Left lobe of liver (tissue), 2 donors: ENCODE measurements at regions not wholly inside any gene's neighbourhood (a gene's known extent, or its start where the extent isn't known, plus 50 kb on each side); places are given as distances from the start of the nearest gene placed in this dataset.
"Not testable (repeated sequence)": the region's sequence is repeated elsewhere in the genome, so short reads cannot be mapped to it uniquely, and the experiment has no call there.

Experiments
- ATAC-seq: fragments of 200-7000 bp; cut with Tn5 transposase; one replicate; pipeline ENCODE4 v1.9.1; 2020; ENCODE audit warnings: mild to moderate bottlenecking, moderate library complexity
- DNase-seq: peaks from one replicate; pipeline ENCODE4 v3.0.0-alpha.2; 2020; ENCODE audit warnings: low spot score
- donor health status: DM: no; HTN: no; CAD: no; lungs with moderate emphysema.
- donor health status: DM: no; HTN: yes; CAD: no.

- ATAC-seq, result no peak
- no peak for DNase-seq
Observed at GRCh38 chr13:24931450-24932251, 164.3 kb upstream of the PABPC3 start.

GRCh38 chr13:24933106-24934023 is 162.6 kb upstream of the PABPC3 start:
- not testable (repeated sequence) for DNase-seq, ATAC-seq

GRCh38 chr13:24934024-24934385 is 161.9 kb upstream of the PABPC3 start:
- not testable (repeated sequence) for DNase-seq, ATAC-seq

- no peak for DNase-seq
- no peak for ATAC-seq
Observed at GRCh38 chr13:24938966-24939365, 157.0 kb upstream of the PABPC3 start.

- not testable (repeated sequence) for DNase-seq, ATAC-seq
Observed at GRCh38 chr13:24941023-24941713, 154.8 kb upstream of the PABPC3 start.

DNA sequence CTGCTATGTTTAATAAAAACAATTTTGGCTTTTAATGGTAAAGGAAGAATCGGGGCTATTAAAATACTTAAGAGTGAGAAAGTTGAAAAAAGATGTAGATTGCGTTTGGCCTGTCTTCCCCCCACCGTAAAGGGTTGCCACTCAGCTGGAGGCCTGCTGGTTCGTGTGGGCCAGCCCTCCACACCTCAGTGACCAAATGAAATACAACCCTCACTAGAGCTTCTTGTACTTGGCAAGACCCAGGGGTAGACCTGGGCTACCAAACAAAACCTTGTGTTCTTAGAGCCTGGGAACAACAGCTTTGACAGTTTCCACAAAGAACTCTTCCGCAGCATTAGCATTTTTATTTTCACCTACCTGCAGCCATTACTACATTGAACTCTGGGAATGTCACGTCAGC is 152.8 kb upstream of the PABPC3 start:
- DNase-seq, result no peak
- ATAC-seq, result no peak

DNA sequence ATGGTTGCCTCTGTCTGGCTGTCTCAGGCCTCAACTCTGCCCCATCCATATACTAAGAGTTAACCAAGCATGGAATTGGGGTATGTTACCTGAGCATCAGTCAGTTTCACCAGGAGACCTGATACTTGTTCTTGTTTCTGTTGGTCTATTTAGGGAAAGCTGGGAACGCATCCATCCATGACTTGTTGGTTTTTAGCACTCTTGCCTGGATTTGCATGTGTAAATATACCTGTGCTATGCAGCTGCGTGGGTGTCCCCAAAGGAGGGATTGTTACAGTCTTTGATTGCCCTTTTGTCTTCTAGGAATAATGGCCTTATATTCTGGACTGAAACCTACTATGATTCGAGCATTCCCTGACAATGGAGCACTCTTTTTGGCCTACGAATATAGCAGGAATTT is 151.9 kb upstream of the PABPC3 start:
- ATAC-seq, DNase-seq: not testable (repeated sequence)

- not testable (repeated sequence) for ATAC-seq
Observed at GRCh38 chr13:24948977-24949376, 147.0 kb upstream of the PABPC3 start.

GRCh38 chr13:24950611-24951010 is 145.3 kb upstream of the PABPC3 start:
- DNase-seq, ATAC-seq: not testable (repeated sequence)

More at GRCh38 chr13:24948977-24949376, 147.0 kb upstream of the PABPC3 start:
- not testable (repeated sequence) for DNase-seq

DNA sequence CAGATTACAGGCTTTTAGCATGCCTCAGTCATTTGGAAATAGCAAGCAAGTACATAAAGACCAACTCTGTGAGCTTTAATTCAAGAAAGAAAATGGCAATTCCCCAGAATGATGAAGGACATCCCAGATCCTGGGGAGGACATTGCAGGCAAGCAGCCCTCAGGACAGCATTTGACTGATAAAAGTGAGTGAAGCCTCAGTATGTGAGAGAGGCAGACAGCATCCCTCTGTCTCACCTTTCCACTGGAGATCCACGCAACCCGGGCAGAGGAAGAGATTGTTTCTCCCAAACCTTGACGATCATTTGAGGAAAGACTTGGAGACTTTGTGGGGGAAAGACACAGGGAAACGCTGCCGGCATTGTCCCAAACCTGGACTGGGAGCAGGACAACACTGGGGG is 128.0 kb upstream of the PABPC3 start:
- DNase-seq, ATAC-seq: not testable (repeated sequence)

DNA sequence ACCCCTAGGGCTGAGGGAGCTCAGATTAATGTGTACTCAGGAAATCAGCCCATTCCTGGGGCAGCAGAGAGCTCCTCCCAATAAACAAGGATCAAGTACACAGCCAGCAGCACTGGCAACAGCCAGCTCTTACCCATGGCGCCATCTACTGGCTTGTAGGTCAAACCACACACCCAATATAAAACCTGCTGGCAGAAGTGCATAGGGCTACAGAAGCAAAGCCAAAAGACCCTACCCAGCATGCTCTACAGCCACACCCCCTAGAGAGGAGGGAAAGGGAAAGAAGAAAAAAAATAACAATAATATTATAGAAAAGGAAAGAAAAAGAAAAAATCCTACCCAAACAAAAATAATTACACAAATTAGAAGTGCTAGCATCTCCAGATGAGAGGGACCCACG is 127.5 kb upstream of the PABPC3 start:
- not testable (repeated sequence) for ATAC-seq, DNase-seq

DNA sequence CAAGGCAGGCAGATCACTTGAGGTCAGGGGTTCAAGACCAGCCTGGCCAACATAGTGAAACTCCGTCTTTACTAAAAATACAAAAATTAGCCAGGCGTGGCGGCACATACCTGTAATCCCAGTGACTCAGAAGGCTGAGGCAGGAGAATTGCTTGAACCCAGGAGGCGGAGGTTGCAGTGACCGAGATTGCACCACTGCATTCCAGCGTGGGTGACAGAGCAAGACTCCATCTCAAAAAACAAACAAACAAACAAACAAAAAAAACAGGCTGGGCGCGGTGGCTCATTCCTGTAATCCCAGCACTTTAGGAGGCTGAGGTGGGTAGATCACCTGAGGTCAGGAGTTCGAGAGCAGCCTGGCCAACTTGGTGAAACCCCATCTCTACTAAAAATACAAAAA is 122.8 kb upstream of the PABPC3 start:
- not testable (repeated sequence) for DNase-seq, ATAC-seq

DNA sequence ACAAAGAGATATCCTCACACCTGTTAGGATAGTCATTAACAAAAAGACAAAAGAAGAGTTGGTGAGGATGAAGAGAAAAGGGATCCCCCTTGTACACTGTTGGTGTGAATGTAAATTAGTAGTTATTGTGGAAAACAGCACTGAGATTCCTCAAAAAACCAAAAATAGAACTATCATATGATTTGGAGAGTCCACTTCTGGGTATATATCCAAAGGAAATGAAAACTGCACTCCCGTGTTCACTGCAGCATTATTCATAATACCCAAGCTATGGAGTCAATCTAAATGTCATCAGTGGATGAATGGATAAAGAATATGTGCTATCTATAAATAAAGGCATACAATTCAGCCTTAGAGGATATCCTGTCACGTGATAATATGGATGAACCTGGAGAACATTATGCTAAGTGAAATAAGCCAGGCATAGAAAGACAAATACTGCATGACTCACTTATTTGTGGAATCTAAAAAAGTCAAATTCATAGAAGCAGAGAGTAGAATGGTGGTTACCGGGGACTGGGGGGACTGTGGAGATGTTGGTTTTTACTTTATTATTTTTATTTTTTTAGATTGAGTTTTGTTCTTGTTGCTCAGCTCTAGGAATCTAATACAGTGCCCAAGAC is 114.6 kb upstream of the PABPC3 start:
- not testable (repeated sequence) for DNase-seq, ATAC-seq

GRCh38 chr13:24982333-24982999 is 113.5 kb upstream of the PABPC3 start:
- DNase-seq (no peak), ATAC-seq (no peak)

DNA sequence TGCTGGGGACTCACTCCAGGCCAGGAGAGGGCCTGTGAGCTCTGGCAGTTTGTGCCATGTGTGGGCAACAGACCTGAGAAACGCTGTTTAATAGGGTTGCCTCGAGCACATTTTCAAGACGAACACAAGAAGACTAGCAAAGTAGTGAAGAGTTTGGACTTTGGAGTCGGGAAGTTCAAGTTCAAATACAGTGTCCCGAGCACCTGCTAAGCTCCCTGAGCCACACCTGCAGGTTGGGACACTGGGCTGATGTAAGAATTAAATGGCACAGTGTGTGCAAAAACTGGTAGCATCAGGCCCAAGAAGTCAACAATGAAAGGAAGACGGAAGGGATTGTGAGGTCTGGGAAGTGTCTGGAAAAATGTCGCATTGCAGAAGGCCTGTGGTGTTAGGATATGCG is 112.8 kb upstream of the PABPC3 start:
- DNase-seq (no peak), ATAC-seq (no peak)

DNA sequence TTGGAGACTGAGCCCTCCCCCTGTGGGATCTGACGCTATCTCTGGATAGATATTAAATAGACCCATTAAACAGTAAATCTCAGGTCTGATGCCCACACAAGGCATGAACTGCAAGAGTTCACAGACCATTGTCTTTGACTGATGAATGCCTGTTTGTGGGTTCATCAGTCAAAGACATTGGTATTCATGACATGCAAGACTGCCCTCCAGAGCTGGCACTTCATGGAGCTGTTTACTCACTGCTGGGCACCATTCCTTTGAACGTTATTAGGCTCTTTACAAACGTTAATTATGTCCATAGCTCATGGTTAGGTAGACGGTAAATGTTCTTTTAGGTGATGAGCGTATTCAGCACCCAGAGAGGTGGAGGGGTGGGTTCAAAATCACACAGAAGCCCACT is 111.8 kb upstream of the PABPC3 start:
- DNase-seq (no peak), ATAC-seq (no peak)

GRCh38 chr13:24985107-24985506 is 110.8 kb upstream of the PABPC3 start:
- DNase-seq (no peak), ATAC-seq (no peak)

DNA sequence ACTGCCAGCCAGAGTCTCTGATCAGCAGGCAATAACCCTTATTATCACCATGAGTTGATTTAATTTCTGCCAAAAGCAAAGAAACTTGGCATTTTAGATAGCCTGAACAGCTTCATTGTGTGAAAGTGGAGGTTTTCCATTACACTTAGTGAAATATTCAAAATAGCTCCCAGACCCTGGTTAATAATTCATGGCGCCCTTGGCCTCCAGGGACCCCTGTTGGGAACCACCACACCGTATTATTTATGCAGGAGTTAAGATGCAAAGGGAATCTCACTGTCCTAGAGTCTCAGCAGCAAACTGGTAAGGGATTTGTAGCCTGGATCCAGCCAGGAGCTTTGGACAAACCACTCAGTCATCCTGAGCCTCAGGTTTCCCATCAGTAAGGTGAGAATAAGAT is 110.0 kb upstream of the PABPC3 start:
- ATAC-seq (no peak), DNase-seq (no peak)

DNA sequence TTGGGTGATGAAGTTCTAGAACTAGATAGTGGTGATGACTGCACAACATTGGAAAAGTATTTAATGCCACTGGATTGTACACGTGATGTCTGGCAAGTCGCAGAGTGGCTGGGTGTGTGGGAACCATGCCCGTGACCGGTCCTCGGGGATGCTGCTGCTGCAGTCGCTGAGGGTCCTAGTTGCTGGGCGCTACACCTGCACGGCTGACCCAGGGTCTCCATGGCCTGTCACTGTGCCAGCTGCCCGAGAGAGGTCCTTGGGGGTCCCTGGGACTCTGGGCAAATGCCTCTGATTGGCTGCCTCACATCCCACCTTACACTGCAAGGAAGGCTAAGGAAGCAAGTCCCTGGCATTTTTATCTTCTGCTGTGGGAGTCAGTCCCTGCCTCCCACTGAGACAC is 109.1 kb upstream of the PABPC3 start:
- ATAC-seq (no peak), DNase-seq (no peak)

GRCh38 chr13:24989959-24990358 is 106.0 kb upstream of the PABPC3 start:
- ATAC-seq, DNase-seq: not testable (repeated sequence)
